H1 (cell line): ENCODE measurements at regions not wholly inside any gene's neighbourhood (a gene's known extent, or its start where the extent isn't known, plus 50 kb on each side); places are given as distances from the start of the nearest gene placed in this dataset.

ENCODE experiments used
- CTCF ChIA-PET: fragments of 300-600 bp; sonication (Branson Sonifier 250); formaldehyde crosslinking; loops from one replicate; lab custom pipeline; 2021; ENCODE audit not compliant: partially characterized antibody; lab: Charles Lee
- POLR2A ChIA-PET: fragments of 300-600 bp; sonication (Branson Sonifier 250); formaldehyde crosslinking; loops from one replicate; lab custom pipeline; 2021; ENCODE audit warnings: inconsistent platforms; ENCODE audit not compliant: partially characterized antibody; lab: Charles Lee
- DNase-seq, 2 experiments: peaks; one replicate each; pipeline versions ENCODE4 v3.0.0 to v3.0.0-alpha.2; 2010 to 2022; ENCODE audit warnings: low spot score in 2 of 2, low read depth in 1 of 2, mixed read lengths in 1 of 2
- FAIRE-seq: peaks from 2 replicates; lab custom pipeline; 2011; peaks lifted over from hg19 to GRCh38; lab: Jason Lieb, UNC
- H2AFZ ChIP-seq: 2 replicates; pipeline ENCODE4 v1.8.1; 2012; ENCODE audit warnings: low read length, inconsistent platforms
- H2AK5ac ChIP-seq: 2 replicates; pipeline ENCODE4 v1.6.1; 2013; ENCODE audit warnings: low read depth, low read length
- H2BK120ac ChIP-seq: replicated peaks from 2 replicates; pipeline ENCODE3; 2013; ENCODE audit warnings: low read depth, low read length, inconsistent platforms
- H2BK12ac ChIP-seq: 2 replicates; pipeline ENCODE4 v1.6.1; 2013; ENCODE audit warnings: low read depth, low read length
- H2BK15ac ChIP-seq: 2 replicates; pipeline ENCODE4 v1.6.1; 2013; ENCODE audit warnings: low read length
- H2BK20ac ChIP-seq: 2 replicates; pipeline ENCODE4 v1.6.1; 2013; ENCODE audit warnings: low read length
- H2BK5ac ChIP-seq: 2 replicates; pipeline ENCODE4 v1.6.1; 2013; ENCODE audit warnings: low read depth, low read length
- H3K14ac ChIP-seq: 2 replicates; pipeline ENCODE4 v1.6.1; 2013; ENCODE audit warnings: inconsistent platforms; ENCODE audit not compliant: insufficient read length
- H3K18ac ChIP-seq: 2 replicates; pipeline ENCODE4 v1.6.1; 2013; ENCODE audit warnings: low read length; ENCODE audit errors: extremely low read depth
- H3K23ac ChIP-seq: 2 replicates; pipeline ENCODE4 v1.6.1; 2013; ENCODE audit warnings: inconsistent platforms; ENCODE audit not compliant: insufficient read length
- H3K23me2 ChIP-seq: 2 replicates; pipeline ENCODE4 v1.6.1; 2013; ENCODE audit warnings: low read depth, low read length
- H3K27ac ChIP-seq: 2 replicates; pipeline ENCODE4 v1.6.1; 2011; ENCODE audit warnings: low read depth, low read length, inconsistent platforms
- H3K27me3 ChIP-seq, 4 experiments: replicated peaks in 1 of 4; 1 replicate in 1 of 4; 2 replicates in 3 of 4; pipeline versions ENCODE4 v1.6.1 to v1.8.1; 2011 to 2013; ENCODE audit warnings: low read length in 3 of 4, mild to moderate bottlenecking in 3 of 4, inconsistent platforms in 2 of 4, mixed read lengths in 2 of 4, moderate library complexity in 1 of 4; ENCODE audit not compliant: control insufficient read depth in 3 of 4, insufficient read depth in 3 of 4; ENCODE audit errors: extremely low read depth in 1 of 4
- H3K36me3 ChIP-seq, 4 experiments: 2 replicates each; pipeline versions ENCODE4 v1.6.1 to v1.8.1; 2011 to 2013; ENCODE audit warnings: mild to moderate bottlenecking in 4 of 4, low read length in 3 of 4, moderate library complexity in 2 of 4, control low read depth in 1 of 4, inconsistent platforms in 1 of 4; ENCODE audit not compliant: insufficient read depth in 4 of 4, control insufficient read depth in 2 of 4
- H3K4ac ChIP-seq: replicated peaks from 2 replicates; pipeline ENCODE3; 2013; ENCODE audit warnings: low read length, low read depth, mixed read lengths, inconsistent platforms; ENCODE audit not compliant: insufficient read length
- H3K4me1 ChIP-seq, 4 experiments: replicated peaks in 1 of 4; 1 replicate in 1 of 4; 2 replicates in 3 of 4; pipeline versions ENCODE4 v1.6.1 to v1.8.1; 2011 to 2013; ENCODE audit warnings: low read length in 3 of 4, inconsistent platforms in 2 of 4, mixed read lengths in 1 of 4; ENCODE audit not compliant: insufficient read depth in 4 of 4, control insufficient read depth in 3 of 4
- H3K4me2 ChIP-seq, 2 experiments: 2 replicates each; pipeline versions ENCODE4 v1.6.1 to v1.8.1; 2011 to 2013; ENCODE audit warnings: low read depth in 2 of 2, low read length in 2 of 2, control low read depth in 1 of 2, inconsistent platforms in 1 of 2, mild to moderate bottlenecking in 1 of 2; ENCODE audit not compliant: insufficient read depth in 1 of 2
- H3K4me3 ChIP-seq, 4 experiments: fragments of 200-600, 300-600 bp in 1 of 4; sonication (generic), shearing (Covaris generic), sonication (Bioruptor Twin) in 1 of 4; 2 replicates each; pipeline versions ENCODE4 v1.5.1 to v1.8.1; 2011 to 2016; ENCODE audit warnings: low read length in 4 of 4, low read depth in 3 of 4, control low read depth in 2 of 4, inconsistent platforms in 2 of 4, mild to moderate bottlenecking in 2 of 4, mixed read lengths in 1 of 4, moderate library complexity in 1 of 4; ENCODE audit not compliant: insufficient read depth in 2 of 4; ENCODE audit errors: extremely low read depth in 1 of 4
- H3K56ac ChIP-seq: replicated peaks from 2 replicates; pipeline ENCODE3; 2013; ENCODE audit warnings: low read depth, mild to moderate bottlenecking, mixed read lengths, low read length, inconsistent platforms; ENCODE audit not compliant: insufficient read length
- H3K79me1 ChIP-seq: 2 replicates; pipeline ENCODE4 v1.6.1; 2013; ENCODE audit warnings: low read depth, low read length, control low read depth
- H3K79me2 ChIP-seq, 2 experiments: 2 replicates each; pipeline versions ENCODE4 v1.6.1 to v1.8.1; 2012 to 2013; ENCODE audit warnings: low read length in 2 of 2, mild to moderate bottlenecking in 2 of 2, inconsistent platforms in 1 of 2; ENCODE audit not compliant: insufficient read depth in 2 of 2, control insufficient read depth in 1 of 2
- H3K9ac ChIP-seq, 4 experiments: replicated peaks in 1 of 4; 1 replicate in 1 of 4; 2 replicates in 3 of 4; pipeline versions ENCODE4 v1.6.1 to v1.8.1; 2011 to 2013; ENCODE audit warnings: low read depth in 3 of 4, low read length in 3 of 4, control low read depth in 2 of 4, mild to moderate bottlenecking in 2 of 4, moderate library complexity in 2 of 4, inconsistent platforms in 1 of 4; ENCODE audit errors: extremely low read depth in 1 of 4
- H3K9me3 ChIP-seq, 2 experiments: 2 replicates each; pipeline versions ENCODE4 v1.6.1 to v1.8.1; 2012 to 2013; ENCODE audit warnings: mild to moderate bottlenecking in 2 of 2, moderate library complexity in 2 of 2, control low read depth in 1 of 2, inconsistent platforms in 1 of 2, low read depth in 1 of 2, low read length in 1 of 2, mixed read lengths in 1 of 2; ENCODE audit not compliant: insufficient read depth in 2 of 2
- H4K20me1 ChIP-seq, 2 experiments: replicated peaks in 1 of 2; 2 replicates each; pipeline versions ENCODE3 to v1.8.1; 2011 to 2013; ENCODE audit warnings: inconsistent platforms in 2 of 2, low read length in 2 of 2, mild to moderate bottlenecking in 1 of 2; ENCODE audit not compliant: insufficient read depth in 2 of 2, control insufficient read depth in 1 of 2
- H4K5ac ChIP-seq: 2 replicates; pipeline ENCODE4 v1.6.1; 2013; ENCODE audit warnings: low read length, low read depth, mixed read lengths, inconsistent platforms; ENCODE audit not compliant: insufficient read length
- H4K8ac ChIP-seq: 2 replicates; pipeline ENCODE4 v1.8.0; 2013; ENCODE audit warnings: mild to moderate bottlenecking, moderate library complexity, low read length, inconsistent platforms; ENCODE audit not compliant: insufficient read depth; ENCODE audit errors: extremely low read depth
- H4K91ac ChIP-seq: replicated peaks from 2 replicates; pipeline ENCODE3; 2013; ENCODE audit warnings: low read length, mixed read lengths, inconsistent platforms; ENCODE audit not compliant: insufficient read length
- ASH2L ChIP-seq: fragments of 200-600, 300-600 bp; sonication (generic); IDR thresholded peaks from one replicate; pipeline ENCODE4 v1.7.1; 2017; ENCODE audit warnings: low read length
- BCL11A ChIP-seq, 2 experiments: IDR thresholded peaks; one replicate each; pipeline ENCODE4 v1.6.1; 2011; ENCODE audit warnings: low read depth in 2 of 2, low read length in 2 of 2, mild to moderate bottlenecking in 2 of 2
- CBX5 ChIP-seq: fragments of 300-800, 300-1000 bp; sonication (generic); IDR thresholded peaks from 2 replicates; pipeline ENCODE4 v1.7.1; 2016; ENCODE audit warnings: antibody characterized with exemption, low read length, low read depth
- CBX8 ChIP-seq: fragments of 300-800, 300-1000 bp; sonication (generic); IDR thresholded peaks from 2 replicates; pipeline ENCODE4 v1.7.1; 2016; ENCODE audit warnings: low read depth, low read length, borderline replicate concordance
- CTBP2 ChIP-seq: IDR thresholded peaks from 2 replicates; pipeline ENCODE4 v1.7.0; 2011; ENCODE audit warnings: borderline replicate concordance, mild to moderate bottlenecking, moderate library complexity, mixed read lengths, low read length; ENCODE audit not compliant: insufficient read depth, insufficient read length
- E2F6 ChIP-seq: IDR thresholded peaks from 2 replicates; pipeline ENCODE4 v1.6.1; 2012; ENCODE audit warnings: inconsistent platforms
- EGR1 ChIP-seq: IDR thresholded peaks from 2 replicates; pipeline ENCODE4 v1.6.1; 2011; ENCODE audit warnings: low read depth, low read length, borderline replicate concordance
- EZH2 ChIP-seq: fragments of 200-600 bp; sonication (generic); IDR thresholded peaks from 2 replicates; pipeline ENCODE4 v1.7.1; 2012; ENCODE audit warnings: low read depth, mild to moderate bottlenecking, moderate library complexity, low read length, inconsistent platforms; ENCODE audit not compliant: severe bottlenecking
- FOSL1 ChIP-seq: IDR thresholded peaks from 2 replicates; pipeline ENCODE4 v1.6.1; 2011; ENCODE audit warnings: mild to moderate bottlenecking, low read depth, low read length, moderate library complexity; ENCODE audit not compliant: insufficient read depth
- JUND ChIP-seq: IDR thresholded peaks from 2 replicates; pipeline ENCODE4 v1.6.1; 2011; ENCODE audit warnings: mild to moderate bottlenecking, improper control_type of control experiment, low read length
- POLR2A ChIP-seq, 2 experiments: IDR thresholded peaks; 1 replicate in 1 of 2; 2 replicates in 1 of 2; pipeline ENCODE4 v1.6.1; 2011; ENCODE audit warnings: low read depth in 2 of 2, low read length in 2 of 2, mild to moderate bottlenecking in 2 of 2; ENCODE audit errors: control extremely low read depth in 1 of 2
- POU5F1 ChIP-seq: IDR thresholded peaks from 2 replicates; pipeline ENCODE4 v1.6.1; 2011; ENCODE audit warnings: low read depth, mild to moderate bottlenecking, low read length, moderate library complexity
- RBBP5 ChIP-seq: IDR thresholded peaks from 2 replicates; pipeline ENCODE4 v1.7.1; 2012; ENCODE audit warnings: low read depth, mild to moderate bottlenecking, inconsistent platforms, low read length, moderate library complexity, borderline replicate concordance
- RNF2 ChIP-seq: fragments of 200-900, 300-1000 bp; sonication (generic); IDR thresholded peaks from 2 replicates; pipeline ENCODE4 v1.7.1; 2016; ENCODE audit warnings: borderline replicate concordance, low read depth, mild to moderate bottlenecking, antibody characterized with exemption, low read length; ENCODE audit not compliant: poor library complexity, severe bottlenecking; ENCODE audit errors: missing control alignments
- SP2 ChIP-seq: IDR thresholded peaks from 2 replicates; pipeline ENCODE4 v1.6.1; 2012; ENCODE audit warnings: mild to moderate bottlenecking, low read length, inconsistent platforms
- WGBS, 2 experiments: shearing (Covaris generic) in 1 of 2; methylation state at CpG; one replicate each; pipeline versions ENCODE4 v1.1.6 to v1.1.7; 2013 to 2015; ENCODE audit warnings: low lambda C conversion rate in 2 of 2, mixed read lengths in 2 of 2, inconsistent platforms in 1 of 2, low coverage in 1 of 2, missing lambda C conversion rate in 1 of 2; ENCODE audit not compliant: insufficient replicate concordance in 2 of 2, insufficient coverage in 1 of 2, insufficient read length in 1 of 2; ENCODE audit errors: extremely low coverage in 1 of 2, missing lambda C conversion rate in 1 of 2; 5-methylcytosine and 5-hydroxymethylcytosine counted together

- FAIRE-seq, result no peak
- Histone ChIP-seq H3K9ac (no peak overlapping the region), H4K20me1 (no peaks in the 10 kb centered on the region), H2BK20ac (no peak overlapping the region), H2BK5ac (no peak overlapping the region), H4K8ac (no peak overlapping the region), H2AFZ (no peak overlapping the region), H3K23me2 (no peaks in the 10 kb centered on the region), H3K4me1 (no peaks in the 10 kb centered on the region), H3K4me2 (no peak overlapping the region), H3K18ac (no peak overlapping the region), H3K4ac (no peak overlapping the region), H4K5ac (no peak overlapping the region), H3K14ac (no peak overlapping the region), H3K79me1 (no peaks in the 10 kb centered on the region), H3K4me3 (no peak overlapping the region), H3K27ac (no peak overlapping the region), H3K56ac (no peak overlapping the region), H2BK120ac (no peak overlapping the region), H3K23ac (no peak overlapping the region), H2BK15ac (no peak overlapping the region), H3K79me2 (no peaks in the 10 kb centered on the region), H3K9me3 (no peaks in the 10 kb centered on the region), H3K27me3 (no peaks in the 10 kb centered on the region; a peak in 1 of 7 replicates), H2AK5ac (no peak overlapping the region), H3K36me3 (no peaks in the 10 kb centered on the region), H4K91ac (no peak overlapping the region), H2BK12ac (no peak overlapping the region)
- WGBS, 2 experiments, result 95% methylated on average over 2 of the region's 2 CpGs; no CpG with 5 or more reads in 1 of the 2 experiments
- POLR2A ChIA-PET, result no interaction called here
- CTCF ChIA-PET, result no interaction called here
- DNase-seq, result no peak
- TF ChIP-seq EGR1 (no peak), JUND (no peak), ASH2L (no peak), FOSL1 (no peak), RNF2 (no peak), CBX8 (no peak), BCL11A (IDR thresholded peaks at IDR 0.05; ENCODE audit: low read depth in 2 of 2, low read length in 2 of 2) (no peak), POU5F1 (no peak), CBX5 (no peak), RBBP5 (no peak), CTBP2 (no peak), POLR2A (IDR thresholded peaks at IDR 0.05; ENCODE audit: control extremely low read depth in 1 of 2, low read depth in 2 of 2, low read length in 2 of 2) (no peak), SP2 (no peak), EZH2 (no peak), E2F6 (no peak)
Measured at GRCh38 chr16:75952124-75952523, 225.8 kb upstream of the CPHXL start.
